ENCODE measurements at regions not wholly inside any gene's neighbourhood (a gene's known extent, or its start where the extent isn't known, plus 50 kb on each side); places are given as distances from the start of the nearest gene placed in this dataset.

GRCh38 chr11:134676516-134677287, 264.7 kb upstream of the B3GAT1 start:
- Histone ChIP-seq H3K9me3 (ENCODE audit: control insufficient read depth, low read length) (no peaks in the 10 kb centered on the region), H3K4me3 (ENCODE audit: low read depth, low read length) (no peak overlapping the region), H3K4me1 (no peaks in the 10 kb centered on the region), H3K36me3 (ENCODE audit: control insufficient read depth, insufficient read depth, low read length) (no peaks in the 10 kb centered on the region), H3K27me3 (ENCODE audit: control insufficient read depth, insufficient read depth, low read length) (no peaks in the 10 kb centered on the region), H2AFZ (no peak overlapping the region), H3K27ac (no peak overlapping the region), H3K4me2 (ENCODE audit: low read length) (no peak overlapping the region), H3K79me2 (no peaks in the 10 kb centered on the region), H3K9ac (no peak overlapping the region)
- TF ChIP-seq CTCF (IDR thresholded peaks at IDR 0.05) = no peak

- Histone ChIP-seq H3K4me3 (ENCODE audit: low read depth, low read length) (no peak overlapping the region), H2AFZ (no peak overlapping the region), H3K36me3 (ENCODE audit: control insufficient read depth, insufficient read depth, low read length) (no peaks in the 10 kb centered on the region), H3K27me3 (ENCODE audit: control insufficient read depth, insufficient read depth, low read length) (no peaks in the 10 kb centered on the region), H3K9me3 (ENCODE audit: control insufficient read depth, low read length) (no peaks in the 10 kb centered on the region), H3K4me1 (no peaks in the 10 kb centered on the region), H3K79me2 (no peaks in the 10 kb centered on the region), H3K27ac (no peak overlapping the region), H3K4me2 (ENCODE audit: low read length) (no peak overlapping the region), H3K9ac (no peak overlapping the region)
- TF ChIP-seq CTCF (IDR thresholded peaks at IDR 0.05) = no peak
Observed at GRCh38 chr11:134675983-134676382, 263.9 kb upstream of the B3GAT1 start.

GRCh38 chr11:134674974-134675373, 262.9 kb upstream of the B3GAT1 start:
- H3K27ac ChIP-seq = no peak overlapping the region
- no peaks in the 10 kb centered on the region for H3K4me1 ChIP-seq
- H3K27me3 ChIP-seq (ENCODE audit: control insufficient read depth, insufficient read depth, low read length) = no peaks in the 10 kb centered on the region
- H2AFZ ChIP-seq = no peak overlapping the region
- H3K79me2 ChIP-seq = no peaks in the 10 kb centered on the region
- no peak overlapping the region for H3K4me3 ChIP-seq (ENCODE audit: low read depth, low read length)
- no peaks in the 10 kb centered on the region for H3K9me3 ChIP-seq (ENCODE audit: control insufficient read depth, low read length)
- no peak overlapping the region for H3K9ac ChIP-seq
- no peaks in the 10 kb centered on the region for H3K36me3 ChIP-seq (ENCODE audit: control insufficient read depth, insufficient read depth, low read length)
- H3K4me2 ChIP-seq (ENCODE audit: low read length) = no peak overlapping the region
- no peak for TF ChIP-seq CTCF (IDR thresholded peaks at IDR 0.05)

GRCh38 chr11:134670961-134671370, 258.9 kb upstream of the B3GAT1 start:
- Histone ChIP-seq H3K27ac (no peak overlapping the region), H3K4me2 (ENCODE audit: low read length) (no peak overlapping the region), H3K9ac (no peak overlapping the region), H3K27me3 (ENCODE audit: control insufficient read depth, insufficient read depth, low read length) (no peaks in the 10 kb centered on the region), H3K4me1 (no peaks in the 10 kb centered on the region), H3K79me2 (no peaks in the 10 kb centered on the region), H3K9me3 (ENCODE audit: control insufficient read depth, low read length) (no peaks in the 10 kb centered on the region), H2AFZ (no peak overlapping the region), H3K4me3 (ENCODE audit: low read depth, low read length) (no peak overlapping the region), H3K36me3 (ENCODE audit: control insufficient read depth, insufficient read depth, low read length) (no peaks in the 10 kb centered on the region)
- TF ChIP-seq CTCF (IDR thresholded peaks at IDR 0.05) = no peak

GRCh38 chr11:134670247-134670782, 258.3 kb upstream of the B3GAT1 start:
- Histone ChIP-seq H3K4me2 (ENCODE audit: low read length) (no peak overlapping the region), H3K9ac (no peak overlapping the region), H2AFZ (no peak overlapping the region), H3K4me3 (ENCODE audit: low read depth, low read length) (no peak overlapping the region), H3K36me3 (ENCODE audit: control insufficient read depth, insufficient read depth, low read length) (no peaks in the 10 kb centered on the region), H3K9me3 (ENCODE audit: control insufficient read depth, low read length) (no peaks in the 10 kb centered on the region), H3K27me3 (ENCODE audit: control insufficient read depth, insufficient read depth, low read length) (no peaks in the 10 kb centered on the region), H3K79me2 (no peaks in the 10 kb centered on the region), H3K4me1 (no peaks in the 10 kb centered on the region), H3K27ac (no peak overlapping the region)
- no peak for TF ChIP-seq CTCF (IDR thresholded peaks at IDR 0.05)

Measured in parathyroid adenoma (tissue), 2 donors.